Endodermal cell (in vitro differentiated cells): ENCODE measurements at regions not wholly inside any gene's neighbourhood (a gene's known extent, or its start where the extent isn't known, plus 50 kb on each side); places are given as distances from the start of the nearest gene placed in this dataset.

ENCODE experiments used
- DNase-seq: peaks from one replicate; pipeline ENCODE4 v3.0.0-alpha.2; 2017
- H3K27ac ChIP-seq: 2 replicates; pipeline ENCODE4 v1.5.1; 2013; ENCODE audit warnings: mild to moderate bottlenecking, low read depth, low read length, moderate library complexity
- H3K27me3 ChIP-seq: 2 replicates; pipeline ENCODE4 v1.6.1; 2013; ENCODE audit warnings: mild to moderate bottlenecking, low read length, moderate library complexity; ENCODE audit not compliant: insufficient read depth, control insufficient read depth, poor library complexity, severe bottlenecking
- H3K36me3 ChIP-seq: 2 replicates; pipeline ENCODE4 v1.7.0; 2013; ENCODE audit warnings: mild to moderate bottlenecking, low read length, moderate library complexity; ENCODE audit not compliant: control insufficient read depth, insufficient read depth
- H3K4me1 ChIP-seq: one replicate; pipeline ENCODE4 v1.7.0; 2013; ENCODE audit warnings: low read length; ENCODE audit not compliant: control insufficient read depth, insufficient read depth
- H3K4me3 ChIP-seq: 2 replicates; pipeline ENCODE4 v1.5.1; 2013; ENCODE audit warnings: mild to moderate bottlenecking, low read length, moderate library complexity
- H3K9ac ChIP-seq: 2 replicates; pipeline ENCODE4 v1.6.1; 2013; ENCODE audit warnings: mild to moderate bottlenecking, low read length, moderate library complexity; ENCODE audit not compliant: poor library complexity, severe bottlenecking; ENCODE audit errors: extremely low read depth
- H3K9me3 ChIP-seq: 2 replicates; pipeline ENCODE4 v1.6.1; 2013; ENCODE audit warnings: mild to moderate bottlenecking, low read length, moderate library complexity; ENCODE audit not compliant: control insufficient read depth
- H3K27ac Mint-ChIP-seq: 2 replicates; pipeline ENCODE4 v1.8.0; 2020; ENCODE audit warnings: mixed read lengths
- H3K27me3 Mint-ChIP-seq: 2 replicates; pipeline ENCODE4 v1.8.0; 2021; ENCODE audit warnings: mild to moderate bottlenecking, mixed read lengths; ENCODE audit not compliant: insufficient read depth
- H3K36me3 Mint-ChIP-seq: 2 replicates; pipeline ENCODE4 v1.8.0; 2020; ENCODE audit warnings: low read depth, mixed read lengths
- H3K4me1 Mint-ChIP-seq: 2 replicates; pipeline ENCODE4 v1.8.0; 2020; ENCODE audit warnings: mixed read lengths
- H3K4me3 Mint-ChIP-seq: 2 replicates; pipeline ENCODE4 v1.8.0; 2020; ENCODE audit warnings: mild to moderate bottlenecking, moderate library complexity, mixed read lengths
- H3K9me3 Mint-ChIP-seq: 2 replicates; pipeline ENCODE4 v1.8.0; 2020; ENCODE audit warnings: mild to moderate bottlenecking, mixed read lengths
- CTCF ChIP-seq: fragments of 200-600 bp; sonication (generic); conservative IDR thresholded peaks from 2 replicates; pipeline ENCODE4 v1.5.0; 2021; ENCODE audit warnings: antibody characterized with exemption, mild to moderate bottlenecking
- WGBS, 2 experiments: methylation state at CpG; one replicate each; pipeline versions ENCODE4 v1.1.5 to v1.1.7; 2013; ENCODE audit warnings: missing lambda C conversion rate in 2 of 2, mixed read lengths in 1 of 2; ENCODE audit not compliant: insufficient coverage in 1 of 2, insufficient read length in 1 of 2; 5-methylcytosine and 5-hydroxymethylcytosine counted together

- Histone ChIP-seq H3K27me3 (no peaks in the 10 kb centered on the region), H3K4me3 (no peak overlapping the region), H3K9ac (no peak overlapping the region), H3K27ac (no peak overlapping the region), H3K9me3 (peaks cover 72% of the 10 kb centered on the region), H3K4me1 (no peaks in the 10 kb centered on the region), H3K36me3 (no peaks in the 10 kb centered on the region)
- 67 to 71% methylated on average over 4 to 6 of the region's 6 CpGs for WGBS, 2 experiments
- no peaks in the 10 kb centered on the region for H3K4me1 Mint-ChIP-seq
- H3K4me3 Mint-ChIP-seq: no peak overlapping the region
- H3K27ac Mint-ChIP-seq: no peak overlapping the region
- no peak for TF ChIP-seq CTCF
- no peaks in the 10 kb centered on the region for H3K36me3 Mint-ChIP-seq
- no peak for DNase-seq
- no peaks in the 10 kb centered on the region for H3K27me3 Mint-ChIP-seq
- peaks cover 98% of the 10 kb centered on the region for H3K9me3 Mint-ChIP-seq
These were observed 1507.1 kb downstream of the UQCRFS1 start for GRCh38 chr19:27705896-27706295.

GRCh38 chr19:27694361-27695055 lies 1518.4 kb downstream of the UQCRFS1 start:
- WGBS, 2 experiments: 66 to 71% methylated on average over 1 to 3 of the region's 3 CpGs
- no peak for DNase-seq
- TF ChIP-seq CTCF: no peak
- Histone ChIP-seq H3K27me3 (no peaks in the 10 kb centered on the region), H3K9ac (no peak overlapping the region), H3K9me3 (peaks cover 54% of the 10 kb centered on the region), H3K4me3 (no peak overlapping the region), H3K4me1 (no peaks in the 10 kb centered on the region), H3K36me3 (no peaks in the 10 kb centered on the region), H3K27ac (no peak overlapping the region)
- Mint-ChIP-seq H3K9me3 (peaks cover 98% of the 10 kb centered on the region), H3K27ac (no peak overlapping the region), H3K4me3 (no peak overlapping the region), H3K27me3 (no peaks in the 10 kb centered on the region), H3K36me3 (no peaks in the 10 kb centered on the region), H3K4me1 (no peaks in the 10 kb centered on the region)

GRCh38 chr19:27691991-27692390 lies 1521.0 kb downstream of the UQCRFS1 start:
- no peaks in the 10 kb centered on the region for H3K4me1 ChIP-seq
- Mint-ChIP-seq H3K36me3 (no peaks in the 10 kb centered on the region), H3K27ac (no peak overlapping the region), H3K9me3 (peaks cover 90% of the 10 kb centered on the region), H3K4me3 (no peak overlapping the region), H3K4me1 (no peaks in the 10 kb centered on the region), H3K27me3 (no peaks in the 10 kb centered on the region)
- H3K9ac ChIP-seq: no peak overlapping the region
- 60 to 75% methylated on average over 4 of the region's 4 CpGs for WGBS, 2 experiments
- H3K4me3 ChIP-seq: no peak overlapping the region
- peaks cover 80% of the 10 kb centered on the region for H3K9me3 ChIP-seq
- no peaks in the 10 kb centered on the region for H3K27me3 ChIP-seq
- H3K27ac ChIP-seq: no peak overlapping the region
- TF ChIP-seq CTCF: no peak
- no peak for DNase-seq
- H3K36me3 ChIP-seq: no peaks in the 10 kb centered on the region
